Suppressor macrophage treated with lipopolysaccharide for 4 hours (primary cell): ENCODE measurements at regions not wholly inside any gene's neighbourhood (a gene's known extent, or its start where the extent isn't known, plus 50 kb on each side); places are given as distances from the start of the nearest gene placed in this dataset.
"Not testable (repeated sequence)": the region's sequence is repeated elsewhere in the genome, so short reads cannot be mapped to it uniquely, and the experiment has no call there.

ENCODE experiments used
- DNase-seq: peaks from one replicate; pipeline ENCODE4 v3.0.0-alpha.2; 2020

GRCh38 chr6:125549202-125549884 lies 200.1 kb upstream of the HEY2 start:
- no peak for DNase-seq

- DNase-seq = no peak
These were observed 198.5 kb upstream of the HEY2 start for GRCh38 chr6:125550892-125551291.

- no peak for DNase-seq
These were observed 196.6 kb upstream of the HEY2 start for GRCh38 chr6:125552819-125553218.

- no peak for DNase-seq
These were observed 195.0 kb upstream of the HEY2 start for GRCh38 chr6:125554456-125554855.

- DNase-seq = no peak
These were observed 191.1 kb upstream of the HEY2 start for GRCh38 chr6:125558241-125558843.

- DNase-seq = no peak
These were observed 190.5 kb upstream of the HEY2 start for GRCh38 chr6:125558907-125559306.

GRCh38 chr6:125562156-125562555 lies 187.3 kb upstream of the HEY2 start:
- no peak for DNase-seq

- DNase-seq = no peak
These were observed 184.5 kb upstream of the HEY2 start for GRCh38 chr6:125564941-125565340.

GRCh38 chr6:125567407-125567806 lies 182.0 kb upstream of the HEY2 start:
- no peak for DNase-seq

GRCh38 chr6:125568609-125569008 lies 180.8 kb upstream of the HEY2 start:
- no peak for DNase-seq

GRCh38 chr6:125570526-125570925 lies 178.9 kb upstream of the HEY2 start:
- no peak for DNase-seq

- DNase-seq = no peak
These were observed 178.2 kb upstream of the HEY2 start for GRCh38 chr6:125571207-125571755.

GRCh38 chr6:125574604-125575003 lies 174.8 kb upstream of the HEY2 start:
- DNase-seq = no peak

- DNase-seq = no peak
These were observed 172.2 kb upstream of the HEY2 start for GRCh38 chr6:125577124-125577662.

GRCh38 chr6:125584468-125584939 lies 164.9 kb upstream of the HEY2 start:
- DNase-seq = no peak

- DNase-seq = no peak
These were observed 164.0 kb upstream of the HEY2 start for GRCh38 chr6:125585470-125585869.

- no peak for DNase-seq
These were observed 163.4 kb upstream of the HEY2 start for GRCh38 chr6:125586074-125586473.

GRCh38 chr6:125586605-125587004 lies 162.8 kb upstream of the HEY2 start:
- DNase-seq = no peak

GRCh38 chr6:125587666-125588632 lies 161.5 kb upstream of the HEY2 start:
- DNase-seq = no peak

- DNase-seq = not testable (repeated sequence)
These were observed 157.6 kb upstream of the HEY2 start for GRCh38 chr6:125591796-125592195.

- DNase-seq = no peak
These were observed 155.7 kb upstream of the HEY2 start for GRCh38 chr6:125593746-125594145.

- no peak for DNase-seq
These were observed 153.4 kb upstream of the HEY2 start for GRCh38 chr6:125596020-125596419.
